Prostate gland (tissue), 2 donors: ENCODE measurements at regions not wholly inside any gene's neighbourhood (a gene's known extent, or its start where the extent isn't known, plus 50 kb on each side); places are given as distances from the start of the nearest gene placed in this dataset.

Source experiments
- CTCF ChIP-seq, 4 experiments: fragments of 200-600 bp in 2 of 4; fragments of 450-650 bp in 2 of 4; sonication (generic) in 2 of 4; IDR thresholded peaks; 1 replicate in 3 of 4; 2 replicates in 1 of 4; pipeline ENCODE4 v1.5.1; 2016 to 2019; ENCODE audit warnings: antibody characterized with exemption in 4 of 4, mild to moderate bottlenecking in 2 of 4, moderate library complexity in 2 of 4
- POLR2A ChIP-seq: fragments of 450-650 bp; IDR thresholded peaks from one replicate; pipeline ENCODE4 v1.6.1; 2016; ENCODE audit warnings: antibody characterized with exemption, mild to moderate bottlenecking
- POLR2AphosphoS5 ChIP-seq: sonication (generic); formaldehyde crosslinking; IDR thresholded peaks from one replicate; pipeline ENCODE4 v1.6.1; 2017; ENCODE audit warnings: antibody characterized with exemption

- no peak for TF ChIP-seq CTCF (IDR thresholded peaks at IDR 0.05)
- no peak for TF ChIP-seq POLR2AphosphoS5
- TF ChIP-seq POLR2A, result no peak
These were observed 51.6 kb upstream of the TAF1B start for GRCh38 chr2:9791711-9792110.
